SK-N-SH (cell line): ENCODE measurements at regions not wholly inside any gene's neighbourhood (a gene's known extent, or its start where the extent isn't known, plus 50 kb on each side); places are given as distances from the start of the nearest gene placed in this dataset.
"Not testable (repeated sequence)": the region's sequence is repeated elsewhere in the genome, so short reads cannot be mapped to it uniquely, and the experiment has no call there.

Source experiments
- CTCF ChIA-PET: fragments of 300-600, 350-600 bp; formaldehyde crosslinking; extraction: SDS; loops from one replicate; lab custom pipeline; 2021; lab: Yijun Ruan, JAX
- POLR2A ChIA-PET: fragments of 350-600 bp; sonication (Branson Sonifier 250); formaldehyde crosslinking; extraction: SDS; loops from one replicate; lab custom pipeline; 2020; ENCODE audit warnings: antibody characterized with exemption, inconsistent platforms; lab: Yijun Ruan, JAX
- DNase-seq: peaks from one replicate; pipeline ENCODE4 v3.0.0; 2012
- H2AFZ ChIP-seq: fragments of 200-600 bp; sonication (generic); 2 replicates; pipeline ENCODE4 v1.8.1; 2016; ENCODE audit warnings: antibody characterized with exemption, mild to moderate bottlenecking, low read depth
- H3F3A ChIP-seq: fragments of 200-600 bp; sonication (generic); replicated peaks from 2 replicates; pipeline ENCODE3; 2016; ENCODE audit warnings: antibody characterized with exemption, mild to moderate bottlenecking; ENCODE audit not compliant: insufficient read depth
- H3K27ac ChIP-seq, 2 experiments: fragments of 200-500 bp in 1 of 2; fragments of 200-600 bp in 1 of 2; sonication (Bioruptor generic) in 1 of 2; sonication (generic), shearing (Covaris generic) in 1 of 2; 2 replicates each; pipeline versions ENCODE4 v1.5.1 to v1.6.1; 2014 to 2016; ENCODE audit warnings: low read depth in 2 of 2, inconsistent platforms in 1 of 2, low read length in 1 of 2, mild to moderate bottlenecking in 1 of 2, mixed read lengths in 1 of 2
- H3K27me3 ChIP-seq: fragments of 200-600 bp; sonication (generic), shearing (Covaris generic); 2 replicates; pipeline ENCODE4 v1.6.1; 2016; ENCODE audit warnings: mixed run types; ENCODE audit not compliant: insufficient read depth
- H3K36me3 ChIP-seq, 2 experiments: fragments of 200-500 bp in 1 of 2; fragments of 200-600 bp in 1 of 2; sonication (Bioruptor generic) in 1 of 2; sonication (generic) in 1 of 2; replicated peaks in 1 of 2; 2 replicates each; pipeline versions ENCODE3 to v1.5.1; 2014 to 2016; ENCODE audit warnings: low read length in 1 of 2, mild to moderate bottlenecking in 1 of 2; ENCODE audit not compliant: insufficient read depth in 2 of 2, control insufficient read depth in 1 of 2
- H3K4me1 ChIP-seq, 2 experiments: fragments of 200-500 bp in 1 of 2; fragments of 200-600 bp in 1 of 2; sonication (Bioruptor generic) in 1 of 2; sonication (generic), shearing (Covaris generic) in 1 of 2; 2 replicates each; pipeline versions ENCODE4 v1.5.1 to v1.6.1; 2014 to 2016; ENCODE audit warnings: low read depth in 1 of 2, low read length in 1 of 2, mixed run types in 1 of 2; ENCODE audit not compliant: insufficient read depth in 2 of 2, control insufficient read depth in 1 of 2
- H3K4me2 ChIP-seq: fragments of 200-600 bp; sonication (generic), shearing (Covaris generic); 2 replicates; pipeline ENCODE4 v1.6.1; 2017; ENCODE audit warnings: mixed run types
- H3K4me3 ChIP-seq, 2 experiments: fragments of 200-500 bp in 1 of 2; fragments of 200-600 bp in 1 of 2; sonication (Bioruptor generic) in 1 of 2; sonication (generic), shearing (Covaris generic) in 1 of 2; 2 replicates each; pipeline versions ENCODE4 v1.5.1 to v1.8.1; 2014 to 2016; ENCODE audit warnings: low read depth in 2 of 2, inconsistent platforms in 1 of 2, low read length in 1 of 2, mild to moderate bottlenecking in 1 of 2, mixed read lengths in 1 of 2, moderate library complexity in 1 of 2
- H3K79me2 ChIP-seq: fragments of 200-600 bp; sonication (generic); 2 replicates; pipeline ENCODE4 v1.8.1; 2017; ENCODE audit warnings: mild to moderate bottlenecking; ENCODE audit not compliant: insufficient read depth
- H3K9ac ChIP-seq: fragments of 200-600 bp; sonication (generic); 2 replicates; pipeline ENCODE4 v1.6.1; 2017; ENCODE audit warnings: mixed run types
- H3K9me2 ChIP-seq: fragments of 200-600 bp; sonication (generic); 2 replicates; pipeline ENCODE4 v1.6.1; 2017; ENCODE audit warnings: mixed run types
- H3K9me3 ChIP-seq: fragments of 200-600 bp; sonication (generic); 2 replicates; pipeline ENCODE4 v1.6.1; 2017; ENCODE audit warnings: mixed run types, mild to moderate bottlenecking, moderate library complexity
- H4K20me1 ChIP-seq: fragments of 200-600 bp; sonication (generic); 2 replicates; pipeline ENCODE4 v1.6.1; 2017; ENCODE audit warnings: mild to moderate bottlenecking, mixed run types; ENCODE audit not compliant: insufficient read depth
- ELF1 ChIP-seq: IDR thresholded peaks from 2 replicates; pipeline ENCODE4 v1.4.0; 2012
- FOSL2 ChIP-seq: IDR thresholded peaks from 2 replicates; pipeline ENCODE4 v1.4.0; 2012; ENCODE audit warnings: low read depth, mild to moderate bottlenecking, moderate library complexity, borderline replicate concordance
- FOXM1 ChIP-seq: IDR thresholded peaks from 2 replicates; pipeline ENCODE4 v1.4.0; 2012; ENCODE audit warnings: low read depth, mild to moderate bottlenecking
- GATA2 ChIP-seq: sonication (generic); formaldehyde crosslinking; IDR thresholded peaks from 2 replicates; pipeline ENCODE4 v1.5.0; 2020; ENCODE audit warnings: mild to moderate bottlenecking, missing genetic modification reagents
- JUND ChIP-seq: IDR thresholded peaks from 2 replicates; pipeline ENCODE4 v1.4.0; 2012
- MEF2A ChIP-seq: IDR thresholded peaks from 2 replicates; pipeline ENCODE4 v1.4.0; 2012; ENCODE audit warnings: low read depth, borderline replicate concordance
- NRF1 ChIP-seq: IDR thresholded peaks from 2 replicates; pipeline ENCODE4 v1.6.1; 2012; ENCODE audit warnings: low read depth, mild to moderate bottlenecking, low read length
- RAD21 ChIP-seq: IDR thresholded peaks from 2 replicates; pipeline ENCODE4 v1.6.1; 2012; ENCODE audit warnings: mild to moderate bottlenecking, low read length
- RCOR1 ChIP-seq: fragments of 150-350 bp; IDR thresholded peaks from 2 replicates; pipeline ENCODE4 v1.6.1; 2017; ENCODE audit warnings: antibody characterized with exemption, low read length
- SIN3A ChIP-seq: IDR thresholded peaks from 2 replicates; pipeline ENCODE4 v1.6.1; 2012; ENCODE audit warnings: low read depth, mild to moderate bottlenecking, low read length, moderate library complexity, borderline replicate concordance
- SMC3 ChIP-seq: IDR thresholded peaks from 2 replicates; pipeline ENCODE4 v1.6.1; 2012; ENCODE audit warnings: low read depth, low read length, improper control_type of control experiment
- TAF1 ChIP-seq: IDR thresholded peaks from 2 replicates; pipeline ENCODE4 v1.6.1; 2012; ENCODE audit warnings: low read depth, mild to moderate bottlenecking, low read length, moderate library complexity, borderline replicate concordance
- TCF12 ChIP-seq: IDR thresholded peaks from 2 replicates; pipeline ENCODE4 v1.4.0; 2012
- TEAD4 ChIP-seq: IDR thresholded peaks from 2 replicates; pipeline ENCODE4 v1.4.0; 2012; ENCODE audit warnings: mild to moderate bottlenecking, borderline replicate concordance; ENCODE audit not compliant: insufficient read depth
- YY1 ChIP-seq: IDR thresholded peaks from 2 replicates; pipeline ENCODE4 v1.4.0; 2012; ENCODE audit warnings: low read depth, mild to moderate bottlenecking
- WGBS: methylation state at CpG from one replicate; pipeline ENCODE4 v1.1.6; 2017; ENCODE audit warnings: low lambda C conversion rate; 5-methylcytosine and 5-hydroxymethylcytosine counted together
- TF ChIP-seq, protein P1 (sequence below): fragments of 150-350 bp; IDR thresholded peaks from 2 replicates; pipeline ENCODE4 v1.6.1; 2017; ENCODE audit warnings: antibody characterized with exemption, low read length, low read depth, borderline replicate concordance
- TF ChIP-seq, protein P2 (sequence below): IDR thresholded peaks from 2 replicates; pipeline ENCODE4; 2012

DNA sequence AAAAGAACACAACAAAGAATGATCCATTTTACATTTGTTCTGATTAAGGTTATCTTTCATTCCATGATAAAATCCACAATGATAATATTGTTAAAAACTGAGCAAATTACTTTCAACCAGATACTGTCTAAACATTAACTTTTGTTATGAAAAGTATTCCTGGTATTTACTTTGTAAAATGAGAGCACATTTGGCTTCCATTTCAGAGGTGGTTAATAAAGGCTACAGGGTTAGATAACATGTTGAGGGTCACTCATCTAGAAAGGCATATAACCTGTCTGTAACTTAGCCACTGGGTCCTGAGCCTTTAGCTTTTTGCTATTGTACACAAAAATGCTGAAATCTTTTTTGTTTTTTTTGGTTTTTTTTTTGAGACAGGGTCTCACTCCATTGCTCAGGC is 99.3 kb downstream of the ANXA2R start:
- H3K9me2 ChIP-seq, result no peaks in the 10 kb centered on the region
- no peak overlapping the region for H2AFZ ChIP-seq
- no peak overlapping the region for H3K4me3 ChIP-seq
- peaks cover 23% of the 10 kb centered on the region; the same call in 1 of the 2 replicates for H3K27me3 ChIP-seq
- peaks cover 12% of the 10 kb centered on the region for H3F3A ChIP-seq
- no peak overlapping the region for H3K27ac ChIP-seq
- ChIA-PET POLR2A (no interaction called here), CTCF (interaction anchor here (0.8 to 1.0 kb wide), 2 partner anchors 17 to 130 kb away, joined by 3 read pairs; no protein-coding TSS in a partner anchor)
- TF ChIP-seq, protein P1, sequence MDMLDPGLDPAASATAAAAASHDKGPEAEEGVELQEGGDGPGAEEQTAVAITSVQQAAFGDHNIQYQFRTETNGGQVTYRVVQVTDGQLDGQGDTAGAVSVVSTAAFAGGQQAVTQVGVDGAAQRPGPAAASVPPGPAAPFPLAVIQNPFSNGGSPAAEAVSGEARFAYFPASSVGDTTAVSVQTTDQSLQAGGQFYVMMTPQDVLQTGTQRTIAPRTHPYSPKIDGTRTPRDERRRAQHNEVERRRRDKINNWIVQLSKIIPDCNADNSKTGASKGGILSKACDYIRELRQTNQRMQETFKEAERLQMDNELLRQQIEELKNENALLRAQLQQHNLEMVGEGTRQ, result no peak
- TF ChIP-seq YY1 (no peak), FOSL2 (no peak), MEF2A (no peak), JUND (no peak), TEAD4 (no peak), SIN3A (no peak), FOXM1 (no peak), RAD21 (no peak), GATA2 (CRISPR knock-in tag) (no peak), TCF12 (no peak), SMC3 (no peak), TAF1 (no peak), NRF1 (no peak), RCOR1 (no peak), ELF1 (no peak)
- TF ChIP-seq, protein P2, sequence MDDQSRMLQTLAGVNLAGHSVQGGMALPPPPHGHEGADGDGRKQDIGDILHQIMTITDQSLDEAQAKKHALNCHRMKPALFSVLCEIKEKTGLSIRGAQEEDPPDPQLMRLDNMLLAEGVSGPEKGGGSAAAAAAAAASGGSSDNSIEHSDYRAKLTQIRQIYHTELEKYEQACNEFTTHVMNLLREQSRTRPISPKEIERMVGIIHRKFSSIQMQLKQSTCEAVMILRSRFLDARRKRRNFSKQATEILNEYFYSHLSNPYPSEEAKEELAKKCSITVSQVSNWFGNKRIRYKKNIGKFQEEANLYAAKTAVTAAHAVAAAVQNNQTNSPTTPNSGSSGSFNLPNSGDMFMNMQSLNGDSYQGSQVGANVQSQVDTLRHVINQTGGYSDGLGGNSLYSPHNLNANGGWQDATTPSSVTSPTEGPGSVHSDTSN, result no peak
- H3K4me1 ChIP-seq, result no peaks in the 10 kb centered on the region
- H3K9me3 ChIP-seq, result no peaks in the 10 kb centered on the region
- H3K79me2 ChIP-seq, result no peaks in the 10 kb centered on the region
- H3K4me2 ChIP-seq, result no peak overlapping the region
- DNase-seq, result no peak
- no peaks in the 10 kb centered on the region for H4K20me1 ChIP-seq
- H3K9ac ChIP-seq, result no peak overlapping the region
- H3K36me3 ChIP-seq, result no peaks in the 10 kb centered on the region

DNA sequence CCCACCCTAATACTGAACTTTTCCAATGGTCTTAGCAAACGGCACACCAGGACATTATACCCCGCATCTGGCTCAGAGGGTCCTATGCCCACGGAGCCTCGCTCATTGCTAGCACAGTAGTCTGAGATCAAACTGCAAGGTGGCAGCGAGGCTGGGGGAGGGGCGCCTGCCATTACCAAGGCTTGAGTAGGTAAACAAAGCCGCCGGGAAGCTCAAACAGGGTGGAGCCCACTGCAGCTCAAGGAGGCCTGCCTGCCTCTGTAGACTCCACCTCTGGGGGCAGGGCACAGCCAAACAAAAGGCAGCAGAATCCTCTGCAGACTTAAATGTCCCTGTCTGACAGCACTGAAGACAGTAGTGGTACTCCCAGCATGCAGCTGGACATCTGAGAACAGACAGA is 108.1 kb downstream of the ANXA2R start:
- 9% methylated on average over 8 of the region's 8 CpGs for WGBS
- H3K4me3 ChIP-seq, H3K4me1 ChIP-seq, H3K4me2 ChIP-seq, POLR2A ChIA-PET, H3K9me2 ChIP-seq, H3K27me3 ChIP-seq, H3K79me2 ChIP-seq, H3K9me3 ChIP-seq, H3F3A ChIP-seq, H2AFZ ChIP-seq, H3K36me3 ChIP-seq, H3K9ac ChIP-seq, H4K20me1 ChIP-seq, CTCF ChIA-PET, DNase-seq, H3K27ac ChIP-seq: not testable (repeated sequence)

DNA sequence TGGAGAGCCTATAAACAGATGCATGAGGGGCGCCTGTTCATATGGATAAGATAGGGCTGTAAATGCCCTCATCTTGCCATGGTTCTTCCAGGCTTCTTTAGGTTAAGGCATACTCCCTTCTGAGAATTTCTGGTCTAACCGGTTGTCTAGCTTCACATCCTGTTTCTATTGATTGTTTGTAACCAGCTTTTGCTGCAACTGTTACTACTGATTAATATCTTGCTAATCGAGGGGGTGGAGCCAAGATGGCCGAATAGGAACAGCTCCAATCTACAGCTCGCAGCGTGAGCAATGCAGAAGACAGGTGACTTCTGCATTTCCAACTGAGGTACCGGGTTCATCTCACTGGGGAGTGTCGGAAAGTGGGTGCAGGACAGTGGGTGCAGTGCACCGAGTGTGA is 108.7 kb downstream of the ANXA2R start:
- H3K4me2 ChIP-seq, H3K9me2 ChIP-seq, H3K27ac ChIP-seq, H3K9me3 ChIP-seq, H3K9ac ChIP-seq, H3K36me3 ChIP-seq, DNase-seq, H3K4me3 ChIP-seq, H4K20me1 ChIP-seq, H3K4me1 ChIP-seq, CTCF ChIA-PET, H2AFZ ChIP-seq, H3K27me3 ChIP-seq, POLR2A ChIA-PET, H3F3A ChIP-seq, H3K79me2 ChIP-seq: not testable (repeated sequence)
- 26% methylated on average over 9 of the region's 9 CpGs for WGBS
